CD8-positive, alpha-beta memory T cell (primary cell): ENCODE measurements at regions not wholly inside any gene's neighbourhood (a gene's known extent, or its start where the extent isn't known, plus 50 kb on each side); places are given as distances from the start of the nearest gene placed in this dataset.

ENCODE experiments used
- CTCF ChIA-PET: fragments of 350-600 bp; sonication (Branson Sonifier 250); formaldehyde crosslinking; loops from one replicate; lab custom pipeline; 2021; ENCODE audit warnings: antibody characterized with exemption; lab: Charles Lee
- POLR2A ChIA-PET: fragments of 350-600 bp; sonication (Branson Sonifier 250); formaldehyde crosslinking; loops from one replicate; lab custom pipeline; 2021; ENCODE audit warnings: antibody characterized with exemption; lab: Charles Lee
- DNase-seq, 5 donors: peaks; one replicate each; pipeline versions ENCODE4 v3.0.0 to v3.0.0-alpha.2; 2020 to 2022; ENCODE audit warnings: mixed read lengths in 1 of 5
- H3K27ac ChIP-seq: one replicate; pipeline ENCODE4 v1.7.0; 2013; ENCODE audit warnings: low read depth, mild to moderate bottlenecking, low read length, moderate library complexity
- H3K27me3 ChIP-seq: 2 replicates; pipeline ENCODE4 v1.7.0; 2013; ENCODE audit warnings: low read length, mild to moderate bottlenecking; ENCODE audit not compliant: insufficient read depth, poor library complexity, severe bottlenecking
- H3K36me3 ChIP-seq: 2 replicates; pipeline ENCODE4 v1.7.0; 2013; ENCODE audit warnings: mild to moderate bottlenecking, low read length, moderate library complexity; ENCODE audit not compliant: insufficient read depth
- H3K4me1 ChIP-seq: 2 replicates; pipeline ENCODE4 v1.7.0; 2013; ENCODE audit warnings: mild to moderate bottlenecking, low read length, moderate library complexity; ENCODE audit not compliant: insufficient read depth
- H3K4me3 ChIP-seq: 2 replicates; pipeline ENCODE4 v1.7.0; 2013; ENCODE audit warnings: mild to moderate bottlenecking, low read length
- H3K9me3 ChIP-seq: 2 replicates; pipeline ENCODE4 v1.7.0; 2013; ENCODE audit warnings: mild to moderate bottlenecking, low read length
- H3K27ac Mint-ChIP-seq, 8 donors: one replicate each; pipeline ENCODE4 v1.8.0; 2020 to 2021; ENCODE audit warnings: mixed read lengths in 8 of 8, mild to moderate bottlenecking in 6 of 8, inconsistent platforms in 3 of 8, moderate library complexity in 3 of 8
- H3K27me3 Mint-ChIP-seq, 2 donors: one replicate each; pipeline ENCODE4 v1.8.0; 2020 to 2021; ENCODE audit warnings: mixed read lengths in 2 of 2, mild to moderate bottlenecking in 1 of 2, moderate library complexity in 1 of 2
- H3K36me3 Mint-ChIP-seq, 3 donors: one replicate each; pipeline ENCODE4 v1.8.0; 2020 to 2021; ENCODE audit warnings: mixed read lengths in 3 of 3, inconsistent platforms in 1 of 3, mild to moderate bottlenecking in 1 of 3
- H3K4me1 Mint-ChIP-seq, 3 donors: one replicate each; pipeline ENCODE4 v1.8.0; 2020 to 2021; ENCODE audit warnings: mixed read lengths in 3 of 3, inconsistent platforms in 1 of 3, mild to moderate bottlenecking in 1 of 3
- H3K4me3 Mint-ChIP-seq, 7 donors: one replicate each; pipeline ENCODE4 v1.8.0; 2020 to 2021; ENCODE audit warnings: mixed read lengths in 7 of 7, mild to moderate bottlenecking in 6 of 7, moderate library complexity in 4 of 7, inconsistent platforms in 2 of 7
- H3K9me3 Mint-ChIP-seq, 5 donors: one replicate each; pipeline ENCODE4 v1.8.0; 2020 to 2022; ENCODE audit warnings: mixed read lengths in 5 of 5, mild to moderate bottlenecking in 3 of 5, moderate library complexity in 2 of 5, inconsistent platforms in 1 of 5

DNA sequence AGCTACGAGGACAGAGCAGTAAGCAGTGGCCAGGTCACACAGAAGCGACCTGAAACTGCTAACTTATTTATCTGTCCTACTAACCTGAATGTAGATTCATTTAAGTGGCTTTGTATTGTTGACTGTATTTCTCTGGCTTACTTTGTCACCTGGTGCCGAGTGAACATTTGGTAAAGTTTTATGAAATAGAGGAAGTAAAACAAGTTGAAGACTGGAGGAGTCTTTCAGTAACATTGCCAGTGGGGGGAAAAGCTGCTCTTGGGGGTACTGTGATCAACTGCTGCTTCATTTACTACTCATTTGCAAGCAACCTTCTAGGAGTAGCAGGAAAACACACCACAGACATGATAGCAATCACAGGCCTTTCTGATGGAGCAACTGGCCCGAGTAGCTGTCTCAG, 615.0 kb downstream of the FGF9 start:
- CTCF ChIA-PET = no interaction called here
- Histone ChIP-seq H3K4me3 (no peak overlapping the region), H3K36me3 (no peaks in the 10 kb centered on the region), H3K9me3 (no peaks in the 10 kb centered on the region), H3K27ac (no peak overlapping the region), H3K4me1 (no peaks in the 10 kb centered on the region), H3K27me3 (no peaks in the 10 kb centered on the region)
- no peak overlapping the region for H3K4me3 Mint-ChIP-seq
- H3K36me3 Mint-ChIP-seq = peaks cover 0 to 4% (median 2%) of the 10 kb centered on the region in 3 donors
- no peak for DNase-seq
- no peaks in the 10 kb centered on the region for H3K9me3 Mint-ChIP-seq
- H3K27ac Mint-ChIP-seq = peak overlapping the region in 1 of 8 donors; percentile 68
- POLR2A ChIA-PET = no interaction called here
- H3K4me1 Mint-ChIP-seq = no peaks in the 10 kb centered on the region
- H3K27me3 Mint-ChIP-seq = peaks cover 0 to 20% of the 10 kb centered on the region in 2 donors

DNA sequence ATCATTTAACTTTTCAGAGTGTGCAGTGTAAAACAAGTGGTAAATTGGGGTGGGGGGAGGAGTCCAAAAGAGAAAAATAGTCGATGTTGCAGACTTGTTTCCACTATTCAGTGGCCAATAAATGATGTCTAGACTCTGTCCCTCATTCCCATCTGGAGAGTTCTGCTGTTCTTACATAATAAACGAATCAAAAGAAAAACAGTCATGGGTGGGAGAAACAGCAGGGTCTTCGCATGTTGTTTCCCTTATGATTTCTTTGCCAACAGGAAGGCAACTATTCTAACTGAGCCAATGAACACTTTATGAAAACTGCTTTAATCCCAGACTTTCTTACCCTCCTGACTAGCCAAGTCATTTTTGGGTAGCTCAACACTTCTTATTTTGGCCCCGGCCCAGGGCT, 615.5 kb downstream of the FGF9 start:
- ChIA-PET POLR2A (no interaction called here), CTCF (no interaction called here)
- Mint-ChIP-seq H3K27me3 (peaks cover 0 to 20% of the 10 kb centered on the region in 2 donors), H3K27ac (peak overlapping the region in 1 of 8 donors; percentile 68), H3K4me3 (no peak overlapping the region), H3K36me3 (peaks cover 0 to 4% (median 2%) of the 10 kb centered on the region in 3 donors), H3K4me1 (no peaks in the 10 kb centered on the region), H3K9me3 (no peaks in the 10 kb centered on the region)
- H3K36me3 ChIP-seq = no peaks in the 10 kb centered on the region
- no peaks in the 10 kb centered on the region for H3K27me3 ChIP-seq
- H3K27ac ChIP-seq = no peak overlapping the region
- H3K9me3 ChIP-seq = no peaks in the 10 kb centered on the region
- H3K4me3 ChIP-seq = no peak overlapping the region
- no peaks in the 10 kb centered on the region for H3K4me1 ChIP-seq
- DNase-seq = no peak

DNA sequence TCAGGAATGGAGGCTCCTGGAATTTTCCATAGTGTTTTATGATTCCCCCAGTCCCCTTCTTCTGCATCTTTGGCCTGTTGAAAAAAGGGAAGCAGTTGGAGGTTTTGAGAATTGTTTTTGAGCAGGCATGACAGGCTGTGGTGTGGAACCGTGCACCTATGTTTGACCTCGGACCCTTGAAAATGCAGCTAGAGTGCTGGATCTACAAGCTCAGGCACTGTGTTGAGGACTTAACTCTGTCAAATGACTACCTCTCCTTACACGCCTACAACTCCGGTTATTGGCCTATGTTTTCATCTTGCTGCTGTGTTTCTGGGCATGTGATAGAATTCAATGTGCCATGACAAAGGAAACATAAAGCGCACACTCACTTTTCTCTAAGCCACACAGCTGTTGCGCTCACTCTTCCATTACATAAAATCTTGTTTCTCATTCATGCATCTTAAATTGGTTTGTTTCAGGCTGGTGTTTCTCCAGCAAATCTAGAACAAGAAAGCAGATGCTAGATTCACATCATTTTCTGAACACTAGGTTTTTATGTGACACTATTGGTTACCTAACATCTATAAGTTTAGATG, 616.6 kb downstream of the FGF9 start:
- H3K36me3 Mint-ChIP-seq = peaks cover 0 to 4% (median 2%) of the 10 kb centered on the region in 3 donors
- peaks cover 0 to 20% of the 10 kb centered on the region in 2 donors for H3K27me3 Mint-ChIP-seq
- DNase-seq = no peak
- Histone ChIP-seq H3K9me3 (no peaks in the 10 kb centered on the region), H3K27ac (no peak overlapping the region), H3K4me3 (no peak overlapping the region), H3K4me1 (no peaks in the 10 kb centered on the region), H3K27me3 (no peaks in the 10 kb centered on the region), H3K36me3 (no peaks in the 10 kb centered on the region)
- H3K27ac Mint-ChIP-seq = no peak overlapping the region
- ChIA-PET CTCF (no interaction called here), POLR2A (no interaction called here)
- no peaks in the 10 kb centered on the region for H3K4me1 Mint-ChIP-seq
- H3K9me3 Mint-ChIP-seq = no peaks in the 10 kb centered on the region
- H3K4me3 Mint-ChIP-seq = no peak overlapping the region

DNA sequence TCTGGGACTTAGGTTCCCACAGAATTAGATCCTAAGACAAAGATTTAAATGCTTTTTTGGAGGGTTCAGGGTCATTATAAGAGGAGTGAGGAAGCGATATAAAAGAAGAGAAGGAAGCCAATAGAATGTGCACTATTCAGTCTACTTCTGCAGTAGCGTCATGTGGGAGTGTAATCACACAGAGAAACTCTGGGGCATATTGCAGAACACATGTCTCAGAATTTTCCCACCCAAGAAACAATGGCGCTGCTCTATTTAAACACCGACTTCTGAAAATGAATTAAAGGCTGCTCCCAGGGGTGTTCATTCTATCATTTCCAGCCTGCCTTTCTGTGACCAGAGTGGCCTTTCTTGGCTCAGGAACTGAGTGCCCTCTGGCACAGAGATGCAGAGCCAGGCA, 617.6 kb downstream of the FGF9 start:
- H3K36me3 Mint-ChIP-seq = peaks cover 0 to 4% (median 2%) of the 10 kb centered on the region in 3 donors
- ChIA-PET CTCF (no interaction called here), POLR2A (no interaction called here)
- peaks cover 0 to 16% of the 10 kb centered on the region in 2 donors for H3K27me3 Mint-ChIP-seq
- DNase-seq = no peak
- no peaks in the 10 kb centered on the region for H3K27me3 ChIP-seq
- H3K36me3 ChIP-seq = no peaks in the 10 kb centered on the region
- no peaks in the 10 kb centered on the region for H3K9me3 ChIP-seq
- no peak overlapping the region for H3K27ac Mint-ChIP-seq
- H3K9me3 Mint-ChIP-seq = no peaks in the 10 kb centered on the region
- H3K4me3 ChIP-seq = no peak overlapping the region
- H3K4me1 ChIP-seq = no peaks in the 10 kb centered on the region
- H3K27ac ChIP-seq = no peak overlapping the region
- no peak overlapping the region for H3K4me3 Mint-ChIP-seq
- H3K4me1 Mint-ChIP-seq = no peaks in the 10 kb centered on the region

DNA sequence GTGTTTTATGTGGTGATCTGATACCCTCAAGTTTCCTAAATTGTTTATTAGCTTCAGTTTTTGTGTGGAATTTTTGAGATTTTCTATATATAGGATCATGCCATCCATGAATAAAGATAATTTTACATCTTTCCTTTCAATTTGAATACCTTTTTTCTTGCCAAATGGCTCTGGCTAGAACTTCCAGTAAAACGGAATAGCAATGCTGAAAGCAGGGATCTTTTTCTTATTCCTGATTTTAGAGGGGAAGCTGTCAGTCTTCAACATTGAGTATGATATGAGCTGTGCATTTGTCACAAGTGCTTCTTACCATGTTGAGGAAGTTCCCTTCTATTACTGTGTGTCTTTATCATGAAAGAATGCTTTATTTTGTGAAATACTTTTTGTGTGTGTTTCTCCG, 618.8 kb downstream of the FGF9 start:
- peaks cover 1 to 16% of the 10 kb centered on the region in 2 donors for H3K27me3 Mint-ChIP-seq
- Histone ChIP-seq H3K27me3 (no peaks in the 10 kb centered on the region), H3K9me3 (no peaks in the 10 kb centered on the region), H3K36me3 (no peaks in the 10 kb centered on the region), H3K4me3 (no peak overlapping the region), H3K27ac (no peak overlapping the region), H3K4me1 (no peaks in the 10 kb centered on the region)
- no peaks in the 10 kb centered on the region for H3K4me1 Mint-ChIP-seq
- no peaks in the 10 kb centered on the region for H3K9me3 Mint-ChIP-seq
- no peak overlapping the region for H3K4me3 Mint-ChIP-seq
- H3K27ac Mint-ChIP-seq = no peak overlapping the region
- POLR2A ChIA-PET = no interaction called here
- DNase-seq = no peak
- peaks cover 0 to 4% (median 2%) of the 10 kb centered on the region in 3 donors for H3K36me3 Mint-ChIP-seq
- CTCF ChIA-PET = interaction anchor here (1.0 kb wide), 1 partner anchor 652 kb away, joined by 4 read pairs; no protein-coding TSS in a partner anchor

DNA sequence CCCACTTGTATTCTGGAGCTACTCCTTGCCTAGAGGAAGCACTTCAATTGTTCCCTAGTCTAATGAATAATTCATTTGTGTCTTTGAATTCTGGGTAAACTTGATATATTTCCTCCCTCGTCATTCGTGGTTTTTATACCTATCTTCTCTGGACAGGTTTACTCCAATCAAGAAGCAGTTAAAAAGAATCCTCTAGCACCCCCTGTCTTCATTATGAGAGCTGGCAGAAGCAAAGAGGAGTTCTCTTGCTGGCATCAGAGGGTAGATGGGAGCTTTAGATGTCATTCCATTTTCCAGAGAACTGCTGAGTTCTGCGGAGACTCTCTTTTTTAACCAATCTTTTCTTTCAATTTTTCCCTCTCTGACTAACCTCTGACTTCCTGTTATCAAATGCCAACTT, 627.7 kb downstream of the FGF9 start:
- no peak overlapping the region for H3K27ac ChIP-seq

DNA sequence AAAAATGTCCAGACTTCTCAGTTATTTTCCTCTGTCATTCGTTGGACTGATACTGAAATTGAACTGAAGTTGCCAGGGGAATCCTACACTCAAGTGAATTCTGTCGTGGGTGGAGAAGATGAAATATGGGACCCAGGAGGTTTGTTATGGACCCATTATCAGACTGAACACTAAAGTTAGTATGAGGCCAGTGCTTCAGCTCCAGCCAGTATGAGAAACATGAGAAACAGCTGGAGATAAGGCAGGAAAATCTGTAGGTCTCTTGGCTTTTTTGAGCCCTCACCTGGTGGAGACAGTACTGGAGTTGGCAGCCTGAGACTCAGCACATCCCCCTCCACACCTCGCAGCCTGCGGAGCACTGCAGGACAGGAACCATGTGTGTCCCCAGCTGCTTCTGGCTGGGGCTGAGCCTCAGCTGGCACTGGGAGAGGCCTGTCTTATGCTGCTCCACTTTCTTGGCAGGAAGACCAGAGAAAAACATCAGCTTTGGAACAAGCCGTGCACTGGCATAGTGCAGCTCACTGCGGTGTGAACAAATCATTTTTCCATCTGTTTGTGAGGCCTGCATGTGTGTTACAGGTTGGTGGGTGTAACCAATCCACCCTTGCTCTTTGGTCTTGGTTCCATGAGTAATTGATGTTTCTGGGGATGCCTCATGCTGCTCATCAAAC, 641.0 kb downstream of the FGF9 start:
- ChIA-PET CTCF (no interaction called here), POLR2A (no interaction called here)
- peaks cover 0 to 6% (median 0%) of the 10 kb centered on the region in 3 donors for H3K36me3 Mint-ChIP-seq
- H3K9me3 ChIP-seq = no peaks in the 10 kb centered on the region
- H3K4me3 ChIP-seq = no peak overlapping the region
- H3K27me3 Mint-ChIP-seq = peaks cover 0 to 2% of the 10 kb centered on the region in 2 donors
- H3K4me1 ChIP-seq = no peaks in the 10 kb centered on the region
- H3K4me3 Mint-ChIP-seq = no peak overlapping the region
- H3K27ac Mint-ChIP-seq = no peak overlapping the region
- no peaks in the 10 kb centered on the region for H3K27me3 ChIP-seq
- H3K9me3 Mint-ChIP-seq = peaks cover 0 to 18% (median 9%) of the 10 kb centered on the region in 5 donors
- H3K4me1 Mint-ChIP-seq = peaks cover 0 to 1% (median 0%) of the 10 kb centered on the region in 3 donors
- no peak overlapping the region for H3K27ac ChIP-seq
- no peaks in the 10 kb centered on the region for H3K36me3 ChIP-seq
- DNase-seq = no peak

More for the DNA sequence above, 627.7 kb downstream of the FGF9 start:
- H3K9me3 ChIP-seq = no peaks in the 10 kb centered on the region
- H3K27ac Mint-ChIP-seq = no peak overlapping the region
- ChIA-PET POLR2A (no interaction called here), CTCF (no interaction called here)
- H3K4me1 ChIP-seq = no peaks in the 10 kb centered on the region
- no peaks in the 10 kb centered on the region for H3K27me3 ChIP-seq
- H3K4me3 Mint-ChIP-seq = no peak overlapping the region
- H3K4me3 ChIP-seq = no peak overlapping the region
- no peaks in the 10 kb centered on the region for H3K4me1 Mint-ChIP-seq
- H3K27me3 Mint-ChIP-seq = peaks cover 5 to 9% of the 10 kb centered on the region in 2 donors
- H3K36me3 Mint-ChIP-seq = peaks cover 0 to 17% (median 2%) of the 10 kb centered on the region in 3 donors
- H3K9me3 Mint-ChIP-seq = peaks cover 0 to 10% (median 4%) of the 10 kb centered on the region in 5 donors
- no peaks in the 10 kb centered on the region for H3K36me3 ChIP-seq
- DNase-seq = no peak

DNA sequence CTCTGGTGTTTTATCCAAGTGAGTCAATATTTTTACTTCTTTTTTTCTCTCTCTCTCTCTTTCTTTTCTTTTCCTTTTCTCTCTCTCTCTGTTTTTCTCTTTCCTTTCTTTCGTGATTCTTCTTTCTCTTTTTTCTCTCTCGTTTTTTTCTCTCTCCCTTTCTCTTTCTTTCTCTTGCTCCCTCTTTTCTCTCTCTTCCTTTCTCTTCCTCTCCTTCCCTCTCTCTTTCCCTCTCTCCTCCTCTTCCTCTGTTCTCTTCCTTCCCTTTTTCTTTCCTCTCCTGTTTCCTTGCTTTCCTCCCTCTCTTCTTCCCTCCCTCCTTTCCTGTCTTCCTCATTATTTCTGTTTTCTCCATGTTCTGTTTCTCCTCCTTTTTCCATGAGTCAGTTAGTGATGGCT, 641.5 kb downstream of the FGF9 start:
- DNase-seq = no peak
- Mint-ChIP-seq H3K36me3 (peaks cover 0 to 6% (median 0%) of the 10 kb centered on the region in 3 donors), H3K9me3 (peaks cover 0 to 13% (median 4%) of the 10 kb centered on the region in 5 donors), H3K4me1 (peaks cover 0 to 3% (median 0%) of the 10 kb centered on the region in 3 donors), H3K27me3 (peaks cover 0 to 2% of the 10 kb centered on the region in 2 donors), H3K27ac (peak overlapping the region in 1 of 8 donors; percentile 56), H3K4me3 (no peak overlapping the region)
- ChIA-PET POLR2A (no interaction called here), CTCF (no interaction called here)
- no peaks in the 10 kb centered on the region for H3K27me3 ChIP-seq
- no peaks in the 10 kb centered on the region for H3K4me1 ChIP-seq
- no peaks in the 10 kb centered on the region for H3K9me3 ChIP-seq
- H3K27ac ChIP-seq = no peak overlapping the region
- H3K4me3 ChIP-seq = no peak overlapping the region
- H3K36me3 ChIP-seq = no peaks in the 10 kb centered on the region
